NT2/D1 (cell line): ENCODE measurements at regions not wholly inside any gene's neighbourhood (a gene's known extent, or its start where the extent isn't known, plus 50 kb on each side); places are given as distances from the start of the nearest gene placed in this dataset.
"Not testable (repeated sequence)": the region's sequence is repeated elsewhere in the genome, so short reads cannot be mapped to it uniquely, and the experiment has no call there.

Source experiments
- DNase-seq: peaks from one replicate; pipeline ENCODE4 v3.0.0-alpha.2; 2011; ENCODE audit warnings: low read depth, low spot score
- H3K27me3 ChIP-seq: 2 replicates; pipeline ENCODE4 v1.6.0; 2011; ENCODE audit warnings: mild to moderate bottlenecking; ENCODE audit not compliant: insufficient read length, insufficient read depth
- H3K36me3 ChIP-seq: 2 replicates; pipeline ENCODE4 v1.6.1; 2011; ENCODE audit warnings: mild to moderate bottlenecking, low read length, mixed read lengths; ENCODE audit not compliant: insufficient read depth, insufficient read length
- H3K4me1 ChIP-seq: 2 replicates; pipeline ENCODE4 v1.5.1; 2011; ENCODE audit not compliant: insufficient read depth, insufficient read length
- H3K4me3 ChIP-seq: 2 replicates; pipeline ENCODE4 v1.5.1; 2011; ENCODE audit warnings: low read depth; ENCODE audit not compliant: insufficient read length
- H3K9ac ChIP-seq: 2 replicates; pipeline ENCODE4 v1.6.0; 2011; ENCODE audit warnings: low read depth; ENCODE audit not compliant: insufficient read length
- H3K9me3 ChIP-seq: 2 replicates; pipeline ENCODE4 v1.5.1; 2011; ENCODE audit warnings: mild to moderate bottlenecking, low read length; ENCODE audit not compliant: insufficient read depth
- SUZ12 ChIP-seq: IDR thresholded peaks from 2 replicates; pipeline ENCODE4 v1.6.1; 2011; ENCODE audit not compliant: insufficient read length, insufficient read depth; ENCODE audit errors: extremely low read depth
- YY1 ChIP-seq: IDR thresholded peaks from 2 replicates; pipeline ENCODE4 v1.6.1; 2011; ENCODE audit not compliant: insufficient read length, insufficient read depth
- ZNF274 ChIP-seq: IDR thresholded peaks from 2 replicates; pipeline ENCODE4 v1.6.1; 2011; ENCODE audit warnings: mild to moderate bottlenecking, low read depth, low read length

DNA sequence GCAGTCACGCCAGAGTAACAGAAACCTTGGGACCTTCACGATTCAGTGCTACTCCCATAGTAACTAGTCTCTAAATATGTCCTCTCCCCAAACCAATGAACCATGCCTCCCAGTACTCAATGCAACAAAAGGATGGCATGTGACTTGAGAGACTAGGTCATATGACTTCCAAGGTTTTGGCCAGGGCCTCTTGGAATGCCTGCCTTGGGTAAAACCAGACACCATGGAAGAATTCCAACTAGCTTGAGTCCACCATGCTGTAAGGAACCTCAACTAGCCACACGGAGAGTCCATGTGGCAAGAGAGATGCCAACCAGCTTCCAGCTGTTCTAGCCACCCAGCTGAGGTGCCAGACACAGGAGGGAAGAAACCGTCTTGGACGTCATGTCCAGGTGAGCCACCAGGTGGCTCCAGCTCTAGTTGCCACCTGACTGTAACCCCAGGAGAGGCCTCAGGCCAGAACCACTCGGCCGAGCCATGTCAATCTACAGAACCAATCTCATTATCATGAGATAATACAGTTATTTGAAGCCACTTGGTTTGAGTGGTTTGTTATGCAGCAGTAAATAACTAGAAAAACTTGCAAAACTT is 115.0 kb downstream of the SYF2 start:
- H3K27me3 ChIP-seq = peaks cover 2% of the 10 kb centered on the region
- no peak overlapping the region for H3K4me3 ChIP-seq
- H3K36me3 ChIP-seq = no peaks in the 10 kb centered on the region
- TF ChIP-seq ZNF274 = no peak
- TF ChIP-seq YY1 = no peak
- TF ChIP-seq SUZ12 = no peak
- DNase-seq = peak; percentile 55
- no peaks in the 10 kb centered on the region for H3K9me3 ChIP-seq
- no peak overlapping the region for H3K9ac ChIP-seq
- no peaks in the 10 kb centered on the region for H3K4me1 ChIP-seq

DNA sequence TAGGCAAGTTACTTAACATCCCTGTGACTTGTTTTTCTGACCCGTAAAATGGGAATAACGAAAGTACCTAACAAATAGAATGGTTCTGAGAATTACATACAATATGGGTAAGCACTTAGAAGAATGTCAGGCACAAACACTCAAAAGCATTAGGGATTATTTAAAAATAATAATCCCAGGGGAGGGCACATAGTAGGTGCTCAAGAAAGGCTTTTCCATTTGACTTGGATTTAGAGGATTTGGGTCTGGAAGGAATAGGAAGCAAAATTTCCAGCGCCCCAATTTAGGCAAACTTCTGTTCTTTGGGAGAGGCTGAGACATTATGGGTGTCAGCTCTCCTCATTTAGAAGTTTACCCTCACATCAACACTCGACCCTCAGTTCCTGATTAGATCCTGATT is 115.5 kb downstream of the SYF2 start:
- H3K27me3 ChIP-seq = peaks cover 2% of the 10 kb centered on the region
- no peak overlapping the region for H3K9ac ChIP-seq
- no peaks in the 10 kb centered on the region for H3K4me1 ChIP-seq
- TF ChIP-seq YY1 (no peak), SUZ12 (no peak), ZNF274 (no peak)
- no peak for DNase-seq
- no peak overlapping the region for H3K4me3 ChIP-seq
- H3K9me3 ChIP-seq = no peaks in the 10 kb centered on the region
- H3K36me3 ChIP-seq = no peaks in the 10 kb centered on the region

DNA sequence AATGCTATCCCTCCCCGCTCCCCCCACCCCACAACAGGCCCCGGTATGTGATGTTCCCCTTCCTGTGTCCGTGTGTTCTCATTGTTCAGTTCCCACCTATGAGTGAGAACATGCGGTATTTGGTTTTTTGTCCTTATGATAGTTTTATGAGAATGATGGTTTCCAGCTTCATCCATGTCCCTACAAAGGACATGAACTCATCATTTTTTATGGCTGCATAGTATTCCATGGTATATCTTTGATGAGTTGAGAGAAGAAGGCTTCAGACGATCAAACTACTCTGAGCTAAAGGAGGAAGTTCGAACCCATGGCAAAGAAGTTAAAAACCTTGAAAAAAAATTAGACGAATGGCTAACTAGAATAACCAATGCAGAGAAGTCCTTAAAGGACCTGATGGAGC is 116.2 kb downstream of the SYF2 start:
- H3K27me3 ChIP-seq, H3K4me3 ChIP-seq: not testable (repeated sequence)

DNA sequence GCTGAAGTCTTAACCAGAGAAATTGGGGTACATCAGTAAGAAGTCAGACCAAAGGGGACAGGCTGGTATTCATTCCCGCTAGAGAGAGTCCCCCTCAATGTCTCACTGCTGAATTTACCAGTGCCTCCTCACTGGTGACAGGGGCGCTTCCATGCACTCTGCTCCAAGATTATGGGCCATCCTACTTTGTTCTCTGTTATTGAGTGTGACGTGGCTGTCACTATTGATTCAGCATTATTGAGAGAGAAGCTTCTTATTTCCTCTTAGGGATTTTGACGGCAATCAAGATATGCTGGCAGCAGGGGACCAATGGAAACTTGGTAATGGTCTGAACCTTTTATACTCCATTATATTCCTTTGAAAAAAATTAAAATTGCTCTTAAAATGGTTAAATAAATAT is 118.6 kb downstream of the SYF2 start:
- DNase-seq = no peak
- Histone ChIP-seq H3K9ac (no peak overlapping the region), H3K36me3 (no peaks in the 10 kb centered on the region), H3K4me3 (no peak overlapping the region), H3K27me3 (peaks cover 2% of the 10 kb centered on the region), H3K9me3 (peaks cover 14% of the 10 kb centered on the region; the same call in 1 of the 2 replicates), H3K4me1 (no peaks in the 10 kb centered on the region)
- TF ChIP-seq ZNF274 = no peak
- TF ChIP-seq YY1 = no peak

More for the DNA sequence above, 116.2 kb downstream of the SYF2 start:
- not testable (repeated sequence) for DNase-seq, H3K9me3 ChIP-seq, H3K9ac ChIP-seq, H3K36me3 ChIP-seq, H3K4me1 ChIP-seq

DNA sequence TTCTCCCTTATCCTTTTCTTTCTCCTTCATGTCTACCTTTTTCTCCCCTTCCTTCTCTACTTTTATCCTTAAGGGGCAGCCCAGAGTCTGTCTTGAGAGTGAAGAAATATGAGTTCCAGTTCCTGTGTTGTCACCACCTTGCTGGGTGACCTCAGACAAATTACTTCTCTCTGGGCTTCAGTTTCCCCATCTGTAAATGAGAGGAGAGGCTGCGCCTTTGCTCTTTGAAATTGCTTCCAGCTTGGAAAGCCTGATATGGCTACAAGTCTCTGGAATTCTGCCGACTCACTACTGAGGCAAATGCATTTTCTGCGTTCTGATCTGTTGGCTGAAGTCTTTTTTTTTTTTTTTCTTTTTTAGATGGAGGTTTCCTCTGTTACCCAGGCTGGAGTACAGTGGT is 119.2 kb downstream of the SYF2 start:
- peaks cover 14% of the 10 kb centered on the region; the same call in 1 of the 2 replicates for H3K9me3 ChIP-seq
- no peaks in the 10 kb centered on the region for H3K4me1 ChIP-seq
- DNase-seq = no peak
- peaks cover 2% of the 10 kb centered on the region for H3K27me3 ChIP-seq
- no peak overlapping the region for H3K9ac ChIP-seq
- no peak overlapping the region for H3K4me3 ChIP-seq
- no peaks in the 10 kb centered on the region for H3K36me3 ChIP-seq
- no peak for TF ChIP-seq ZNF274
- TF ChIP-seq YY1 = no peak
- TF ChIP-seq SUZ12 = no peak

DNA sequence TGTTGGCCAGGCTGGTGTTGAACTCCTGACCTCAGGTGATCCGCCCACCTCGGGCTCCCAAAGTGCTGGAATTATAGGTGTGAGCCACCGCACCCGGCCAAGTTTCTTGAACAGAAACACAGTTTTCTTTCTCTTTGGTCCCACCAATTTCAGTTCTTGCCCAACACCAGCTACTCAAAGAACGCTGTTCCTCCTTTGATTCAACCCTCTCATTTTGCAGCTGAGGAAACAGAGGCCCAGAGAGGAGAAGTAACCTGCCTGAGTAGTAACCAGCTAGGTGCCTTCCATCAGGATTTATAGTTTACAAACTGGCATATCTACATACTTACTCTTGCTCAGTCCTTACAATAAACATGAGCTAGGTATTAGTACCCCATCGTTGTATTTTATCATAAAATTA is 119.9 kb downstream of the SYF2 start:
- DNase-seq = no peak
- Histone ChIP-seq H3K4me1 (no peaks in the 10 kb centered on the region), H3K9me3 (peaks cover 14% of the 10 kb centered on the region; the same call in 1 of the 2 replicates), H3K4me3 (no peak overlapping the region), H3K9ac (no peak overlapping the region), H3K27me3 (peaks cover 2% of the 10 kb centered on the region), H3K36me3 (no peaks in the 10 kb centered on the region)
- no peak for TF ChIP-seq ZNF274
- TF ChIP-seq SUZ12 = no peak
- no peak for TF ChIP-seq YY1

DNA sequence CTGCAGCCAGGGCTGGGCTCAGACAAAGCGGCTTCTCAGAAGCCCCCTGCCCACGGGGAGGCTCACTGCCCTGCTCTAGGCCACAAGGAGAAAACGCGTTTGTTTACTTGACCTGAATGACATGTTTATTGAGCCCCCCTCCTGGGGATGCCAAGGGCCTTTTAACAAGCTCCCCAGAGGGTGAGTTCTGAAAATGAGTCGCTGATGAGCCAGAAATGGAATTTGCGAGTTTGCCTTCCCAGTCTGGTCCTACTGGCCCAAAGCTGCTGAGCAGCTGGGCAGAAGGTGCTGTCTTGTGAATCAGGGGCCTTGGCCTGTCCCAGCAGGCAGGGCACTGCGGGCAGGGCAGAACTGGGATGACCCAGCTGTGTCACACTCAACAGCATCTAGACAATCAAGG is 120.6 kb downstream of the SYF2 start:
- no peak for TF ChIP-seq SUZ12
- no peak for TF ChIP-seq YY1
- no peak for TF ChIP-seq ZNF274
- Histone ChIP-seq H3K36me3 (no peaks in the 10 kb centered on the region), H3K9me3 (peaks cover 14% of the 10 kb centered on the region; the same call in 1 of the 2 replicates), H3K4me3 (no peak overlapping the region), H3K9ac (no peak overlapping the region), H3K27me3 (peaks cover 2% of the 10 kb centered on the region), H3K4me1 (no peaks in the 10 kb centered on the region)
- no peak for DNase-seq

DNA sequence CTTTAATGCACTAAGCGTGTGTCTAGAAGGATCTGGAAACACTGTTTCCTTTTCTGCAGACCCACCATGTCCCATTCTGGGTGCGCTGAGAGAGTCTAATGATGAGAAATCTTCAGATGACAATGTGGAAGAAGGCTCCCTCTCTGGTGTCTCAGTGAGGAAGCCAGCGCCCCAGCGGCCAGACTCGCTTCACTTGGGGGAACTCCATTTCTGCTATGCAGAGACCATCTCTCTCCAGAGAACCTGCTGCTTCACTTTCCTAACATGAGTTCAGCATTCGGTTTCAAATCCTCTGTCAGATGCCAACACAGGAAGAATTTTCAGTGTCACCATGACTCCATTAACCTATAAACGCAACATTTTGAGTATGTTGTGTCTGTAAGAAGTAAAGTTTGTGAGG is 121.8 kb downstream of the SYF2 start:
- DNase-seq = no peak
- TF ChIP-seq SUZ12 (no peak), YY1 (no peak), ZNF274 (no peak)
- no peaks in the 10 kb centered on the region for H3K4me1 ChIP-seq
- H3K9ac ChIP-seq = no peak overlapping the region
- H3K36me3 ChIP-seq = no peaks in the 10 kb centered on the region
- H3K4me3 ChIP-seq = no peak overlapping the region
- peaks cover 2% of the 10 kb centered on the region for H3K27me3 ChIP-seq
- peaks cover 14% of the 10 kb centered on the region; the same call in 1 of the 2 replicates for H3K9me3 ChIP-seq
